ENCODE measurements at regions not wholly inside any gene's neighbourhood (a gene's known extent, or its start where the extent isn't known, plus 50 kb on each side); places are given as distances from the start of the nearest gene placed in this dataset.

DNA sequence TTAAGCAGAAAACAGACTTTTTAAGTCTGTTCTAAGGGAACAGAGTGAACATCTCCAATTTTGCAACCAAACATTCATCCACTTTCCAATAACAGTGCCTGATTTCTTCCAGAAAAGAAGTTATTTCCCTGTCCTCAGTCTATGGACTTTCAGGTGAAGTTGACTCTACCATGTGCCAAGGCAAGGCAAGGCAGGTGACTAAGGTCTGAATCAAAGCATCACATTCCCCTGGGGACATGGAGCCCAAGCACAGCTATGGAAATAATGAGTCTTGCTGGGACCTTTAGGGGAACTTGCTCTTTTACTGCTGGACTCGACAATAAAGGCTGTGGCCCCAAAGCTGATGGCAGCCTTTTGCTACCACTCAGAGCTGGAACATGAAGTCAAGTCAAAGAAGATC, 182.2 kb downstream of the FGFR2 start:
- TF ChIP-seq, protein P1, sequence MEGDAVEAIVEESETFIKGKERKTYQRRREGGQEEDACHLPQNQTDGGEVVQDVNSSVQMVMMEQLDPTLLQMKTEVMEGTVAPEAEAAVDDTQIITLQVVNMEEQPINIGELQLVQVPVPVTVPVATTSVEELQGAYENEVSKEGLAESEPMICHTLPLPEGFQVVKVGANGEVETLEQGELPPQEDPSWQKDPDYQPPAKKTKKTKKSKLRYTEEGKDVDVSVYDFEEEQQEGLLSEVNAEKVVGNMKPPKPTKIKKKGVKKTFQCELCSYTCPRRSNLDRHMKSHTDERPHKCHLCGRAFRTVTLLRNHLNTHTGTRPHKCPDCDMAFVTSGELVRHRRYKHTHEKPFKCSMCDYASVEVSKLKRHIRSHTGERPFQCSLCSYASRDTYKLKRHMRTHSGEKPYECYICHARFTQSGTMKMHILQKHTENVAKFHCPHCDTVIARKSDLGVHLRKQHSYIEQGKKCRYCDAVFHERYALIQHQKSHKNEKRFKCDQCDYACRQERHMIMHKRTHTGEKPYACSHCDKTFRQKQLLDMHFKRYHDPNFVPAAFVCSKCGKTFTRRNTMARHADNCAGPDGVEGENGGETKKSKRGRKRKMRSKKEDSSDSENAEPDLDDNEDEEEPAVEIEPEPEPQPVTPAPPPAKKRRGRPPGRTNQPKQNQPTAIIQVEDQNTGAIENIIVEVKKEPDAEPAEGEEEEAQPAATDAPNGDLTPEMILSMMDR (IDR thresholded peaks at IDR 0.05 in 4 of 5, conservative IDR thresholded peaks at IDR 0.05 in 1 of 5): no peak
- no peak for TF ChIP-seq POLR2A (IDR thresholded peaks at IDR 0.05)

All from gastrocnemius medialis (tissue), 4 donors.